SU-DHL-6 (cell line): ENCODE measurements at regions not wholly inside any gene's neighbourhood (a gene's known extent, or its start where the extent isn't known, plus 50 kb on each side); places are given as distances from the start of the nearest gene placed in this dataset.
"Not testable (repeated sequence)": the region's sequence is repeated elsewhere in the genome, so short reads cannot be mapped to it uniquely, and the experiment has no call there.

Source experiments
- H2AFZ ChIP-seq: fragments of 200-600 bp; sonication (generic); 2 replicates; pipeline ENCODE4 v1.6.1; 2014; ENCODE audit warnings: low read depth, mild to moderate bottlenecking, moderate library complexity, mixed read lengths, antibody characterized with exemption, low read length; ENCODE audit not compliant: severe bottlenecking
- H3F3A ChIP-seq: fragments of 200-600 bp; shearing (Covaris generic); 2 replicates; pipeline ENCODE4 v1.6.0; 2016; ENCODE audit warnings: antibody characterized with exemption, mild to moderate bottlenecking; ENCODE audit not compliant: insufficient read depth
- H3K27ac ChIP-seq: fragments of 200-600 bp; sonication (generic); 2 replicates; pipeline ENCODE4 v1.5.1; 2016; ENCODE audit warnings: low read depth, mild to moderate bottlenecking, low read length, moderate library complexity, mixed read lengths
- H3K27me3 ChIP-seq: fragments of 200-600 bp; sonication (generic), shearing (Covaris generic); 2 replicates; pipeline ENCODE4 v1.6.0; 2014; ENCODE audit warnings: mild to moderate bottlenecking, low read length
- H3K36me3 ChIP-seq: fragments of 200-600 bp; sonication (generic); 2 replicates; pipeline ENCODE4 v1.6.1; 2014; ENCODE audit warnings: mild to moderate bottlenecking, low read length, mixed read lengths
- H3K4me2 ChIP-seq: fragments of 300-600, 200-600 bp; shearing (Covaris generic), sonication (generic); 2 replicates; pipeline ENCODE4 v1.6.0; 2014; ENCODE audit warnings: low read length, low read depth, mild to moderate bottlenecking; ENCODE audit not compliant: poor library complexity, severe bottlenecking
- H3K4me3 ChIP-seq: fragments of 200-600 bp; sonication (generic); 2 replicates; pipeline ENCODE4 v1.5.1; 2014; ENCODE audit warnings: antibody characterized with exemption, low read length, mild to moderate bottlenecking, mixed read lengths; ENCODE audit not compliant: insufficient read depth, poor library complexity, severe bottlenecking
- H3K79me2 ChIP-seq: fragments of 200-600 bp; sonication (generic); 2 replicates; pipeline ENCODE4 v1.6.1; 2014; ENCODE audit warnings: mild to moderate bottlenecking, low read length, moderate library complexity; ENCODE audit not compliant: insufficient read depth
- H3K9ac ChIP-seq: fragments of 200-600 bp; sonication (generic); 2 replicates; pipeline ENCODE4 v1.7.0; 2014; ENCODE audit warnings: mild to moderate bottlenecking, low read length
- H3K9me2 ChIP-seq: fragments of 200-600 bp; sonication (generic); replicated peaks from 2 replicates; pipeline ENCODE4 v1.6.1; 2014; ENCODE audit warnings: low read length; ENCODE audit not compliant: insufficient read depth
- H3K9me3 ChIP-seq: fragments of 200-600 bp; sonication (generic); 2 replicates; pipeline ENCODE4 v1.6.1; 2014; ENCODE audit warnings: low read length, mixed read lengths; ENCODE audit not compliant: insufficient read depth
- H4K20me1 ChIP-seq: fragments of 200-600 bp; sonication (generic); 2 replicates; pipeline ENCODE4 v1.6.1; 2014; ENCODE audit warnings: low read depth, mild to moderate bottlenecking, antibody characterized with exemption, low read length, moderate library complexity, mixed read lengths
- EZH2phosphoT487 ChIP-seq: fragments of 200-600 bp; sonication (generic), shearing (Covaris generic); conservative IDR thresholded peaks from 2 replicates; pipeline ENCODE4 v1.6.1; 2018; ENCODE audit warnings: mild to moderate bottlenecking, antibody characterized with exemption, low read length, moderate library complexity, mixed read lengths
- TF ChIP-seq, protein P1 (sequence below): fragments of 200-600 bp; sonication (generic); IDR thresholded peaks from one replicate; pipeline ENCODE4 v1.5.1; 2017; ENCODE audit warnings: antibody characterized with exemption, mild to moderate bottlenecking, low read length, moderate library complexity; ENCODE audit not compliant: insufficient read depth, poor library complexity, severe bottlenecking

DNA sequence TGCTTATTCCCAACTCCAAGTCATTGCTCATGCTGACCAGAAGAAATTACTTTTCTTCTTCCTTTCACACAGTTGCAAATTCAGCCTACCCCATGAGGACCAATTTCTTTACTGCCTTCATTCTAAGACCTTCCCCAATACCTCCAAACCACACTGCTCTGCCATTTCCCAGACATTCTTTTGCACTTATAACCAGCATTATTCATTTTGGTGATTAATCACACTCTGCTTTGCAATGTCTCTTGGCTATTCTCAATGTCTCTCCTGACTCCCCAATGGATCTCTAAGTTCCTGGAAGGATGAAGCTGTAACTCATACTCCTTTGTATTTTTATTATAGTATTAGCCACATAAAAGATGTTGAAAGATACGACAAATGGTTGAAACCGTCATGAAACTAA lies 105.7 kb upstream of the RANBP3L start:
- H3K79me2 ChIP-seq = no peaks in the 10 kb centered on the region
- no peaks in the 10 kb centered on the region for H4K20me1 ChIP-seq
- H3K9me3 ChIP-seq = no peaks in the 10 kb centered on the region
- H3K9ac ChIP-seq = no peak overlapping the region
- H2AFZ ChIP-seq = no peak overlapping the region
- no peaks in the 10 kb centered on the region for H3K36me3 ChIP-seq
- H3K4me2 ChIP-seq = no peak overlapping the region
- no peaks in the 10 kb centered on the region for H3K9me2 ChIP-seq
- no peak overlapping the region for H3K27ac ChIP-seq
- H3F3A ChIP-seq = no peaks in the 10 kb centered on the region
- no peaks in the 10 kb centered on the region for H3K27me3 ChIP-seq
- H3K4me3 ChIP-seq = no peak overlapping the region
- TF ChIP-seq EZH2phosphoT487 = no peak
- TF ChIP-seq, protein P1, sequence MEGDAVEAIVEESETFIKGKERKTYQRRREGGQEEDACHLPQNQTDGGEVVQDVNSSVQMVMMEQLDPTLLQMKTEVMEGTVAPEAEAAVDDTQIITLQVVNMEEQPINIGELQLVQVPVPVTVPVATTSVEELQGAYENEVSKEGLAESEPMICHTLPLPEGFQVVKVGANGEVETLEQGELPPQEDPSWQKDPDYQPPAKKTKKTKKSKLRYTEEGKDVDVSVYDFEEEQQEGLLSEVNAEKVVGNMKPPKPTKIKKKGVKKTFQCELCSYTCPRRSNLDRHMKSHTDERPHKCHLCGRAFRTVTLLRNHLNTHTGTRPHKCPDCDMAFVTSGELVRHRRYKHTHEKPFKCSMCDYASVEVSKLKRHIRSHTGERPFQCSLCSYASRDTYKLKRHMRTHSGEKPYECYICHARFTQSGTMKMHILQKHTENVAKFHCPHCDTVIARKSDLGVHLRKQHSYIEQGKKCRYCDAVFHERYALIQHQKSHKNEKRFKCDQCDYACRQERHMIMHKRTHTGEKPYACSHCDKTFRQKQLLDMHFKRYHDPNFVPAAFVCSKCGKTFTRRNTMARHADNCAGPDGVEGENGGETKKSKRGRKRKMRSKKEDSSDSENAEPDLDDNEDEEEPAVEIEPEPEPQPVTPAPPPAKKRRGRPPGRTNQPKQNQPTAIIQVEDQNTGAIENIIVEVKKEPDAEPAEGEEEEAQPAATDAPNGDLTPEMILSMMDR = no peak

DNA sequence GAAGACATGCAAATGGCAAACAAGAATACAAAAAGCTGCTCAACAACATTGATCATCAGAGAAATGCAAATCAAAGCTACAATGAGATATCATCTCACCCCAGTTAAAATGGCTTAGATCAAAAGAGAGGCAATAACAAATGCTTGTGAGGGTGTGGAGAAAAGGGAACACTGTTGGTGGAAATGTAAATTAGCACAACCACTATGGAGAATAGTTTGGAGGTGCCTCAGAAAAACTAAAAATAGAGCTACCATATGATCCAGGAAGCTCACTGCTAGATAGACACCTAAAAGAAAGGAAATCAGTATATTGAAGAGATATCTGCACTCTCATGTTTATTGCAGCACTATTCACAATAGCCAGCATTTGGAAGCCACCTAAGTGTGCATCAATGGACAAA lies 108.0 kb upstream of the RANBP3L start:
- not testable (repeated sequence) for H3K9me3 ChIP-seq, H3K9ac ChIP-seq, H4K20me1 ChIP-seq, H3K27me3 ChIP-seq, H3F3A ChIP-seq, H3K27ac ChIP-seq, H3K4me2 ChIP-seq, H3K36me3 ChIP-seq, H3K4me3 ChIP-seq, H3K9me2 ChIP-seq, H3K79me2 ChIP-seq, H2AFZ ChIP-seq

DNA sequence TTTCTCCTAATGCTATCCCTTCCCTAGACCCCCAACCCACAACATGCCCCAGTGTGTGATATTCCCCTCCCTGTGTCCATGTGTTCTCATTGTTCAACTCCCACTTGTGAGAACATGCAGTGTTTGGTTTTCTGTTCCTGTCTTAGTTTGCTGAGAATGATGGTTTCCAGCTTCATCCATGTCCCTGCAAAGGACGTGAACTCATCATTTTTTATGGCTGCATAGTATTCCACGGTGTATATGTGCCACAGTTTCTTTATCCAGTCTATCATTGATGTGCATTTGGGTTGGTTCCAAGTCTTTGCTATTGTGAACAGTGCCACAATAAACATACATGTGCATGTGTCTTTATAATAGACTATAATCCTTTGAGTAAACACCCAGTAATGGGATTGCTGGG lies 109.0 kb upstream of the RANBP3L start:
- H3K27me3 ChIP-seq, H4K20me1 ChIP-seq, H3K4me3 ChIP-seq, H3F3A ChIP-seq, H3K27ac ChIP-seq, H3K79me2 ChIP-seq, H2AFZ ChIP-seq, H3K4me2 ChIP-seq, H3K9ac ChIP-seq, H3K9me2 ChIP-seq, H3K36me3 ChIP-seq, H3K9me3 ChIP-seq: not testable (repeated sequence)

DNA sequence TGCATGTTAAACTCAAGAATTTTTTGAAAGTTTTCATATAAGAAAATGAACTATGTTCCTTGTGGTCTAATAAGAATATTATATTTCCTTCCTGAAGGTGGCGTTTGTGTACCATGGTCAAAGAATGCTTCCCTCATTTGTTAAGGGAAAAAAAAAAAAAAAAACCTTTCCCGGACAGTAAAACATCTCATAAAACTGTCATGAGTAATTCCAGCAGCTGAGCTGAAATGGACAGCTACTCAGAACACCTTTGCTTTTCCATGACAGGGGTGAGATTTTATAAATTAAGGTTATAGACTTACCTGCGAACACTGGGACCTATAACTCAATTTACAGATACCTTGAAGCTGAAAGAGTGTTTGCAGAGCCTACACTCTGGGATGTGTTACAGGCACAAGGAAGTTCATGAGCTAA lies 113.2 kb upstream of the RANBP3L start:
- H3K4me2 ChIP-seq = no peak overlapping the region
- no peak overlapping the region for H3K27ac ChIP-seq
- no peaks in the 10 kb centered on the region for H3K27me3 ChIP-seq
- H4K20me1 ChIP-seq = no peaks in the 10 kb centered on the region
- no peaks in the 10 kb centered on the region for H3K9me3 ChIP-seq
- no peak overlapping the region for H2AFZ ChIP-seq
- no peaks in the 10 kb centered on the region for H3K36me3 ChIP-seq
- H3K79me2 ChIP-seq = no peaks in the 10 kb centered on the region
- no peak for TF ChIP-seq EZH2phosphoT487
- TF ChIP-seq, protein P1 = peak; percentile 15
- no peak overlapping the region for H3K9ac ChIP-seq
- no peaks in the 10 kb centered on the region for H3F3A ChIP-seq
- H3K9me2 ChIP-seq = no peaks in the 10 kb centered on the region
- H3K4me3 ChIP-seq = no peak overlapping the region
